Body of pancreas (tissue), 4 donors: ENCODE measurements at regions not wholly inside any gene's neighbourhood (a gene's known extent, or its start where the extent isn't known, plus 50 kb on each side); places are given as distances from the start of the nearest gene placed in this dataset.

Experiments
- CTCF ChIP-seq, 7 experiments: fragments of 450-650 bp in 4 of 7; fragments of 200-600 bp in 3 of 7; sonication (generic) in 3 of 7; IDR thresholded peaks; one replicate each; pipeline ENCODE4 v1.5.1; 2016 to 2019; ENCODE audit warnings: antibody characterized with exemption in 7 of 7
- POLR2A ChIP-seq, 3 donors: fragments of 450-650 bp; IDR thresholded peaks; one replicate each; pipeline ENCODE4 v1.6.1; 2016; ENCODE audit warnings: antibody characterized with exemption in 3 of 3, mild to moderate bottlenecking in 2 of 3

- TF ChIP-seq POLR2A (IDR thresholded peaks at IDR 0.05) (no peak), CTCF (IDR thresholded peaks at IDR 0.05) (no peak)
These were observed 191.6 kb upstream of the BMP4 start for GRCh38 chr14:54148251-54148650.
